CD8-positive, alpha-beta memory T cell (primary cell): ENCODE measurements at regions not wholly inside any gene's neighbourhood (a gene's known extent, or its start where the extent isn't known, plus 50 kb on each side); places are given as distances from the start of the nearest gene placed in this dataset.
A peak's percentile ranks its signal among the peaks of the same experiment; 100 is the strongest.

Experiments used
- CTCF ChIA-PET: fragments of 350-600 bp; sonication (Branson Sonifier 250); formaldehyde crosslinking; loops from one replicate; lab custom pipeline; 2021; ENCODE audit warnings: antibody characterized with exemption; lab: Charles Lee
- POLR2A ChIA-PET: fragments of 350-600 bp; sonication (Branson Sonifier 250); formaldehyde crosslinking; loops from one replicate; lab custom pipeline; 2021; ENCODE audit warnings: antibody characterized with exemption; lab: Charles Lee
- DNase-seq, 5 donors: peaks; one replicate each; pipeline versions ENCODE4 v3.0.0 to v3.0.0-alpha.2; 2020 to 2022; ENCODE audit warnings: mixed read lengths in 1 of 5
- H3K27ac ChIP-seq: one replicate; pipeline ENCODE4 v1.7.0; 2013; ENCODE audit warnings: low read depth, mild to moderate bottlenecking, low read length, moderate library complexity
- H3K27me3 ChIP-seq: 2 replicates; pipeline ENCODE4 v1.7.0; 2013; ENCODE audit warnings: low read length, mild to moderate bottlenecking; ENCODE audit not compliant: insufficient read depth, poor library complexity, severe bottlenecking
- H3K36me3 ChIP-seq: 2 replicates; pipeline ENCODE4 v1.7.0; 2013; ENCODE audit warnings: mild to moderate bottlenecking, low read length, moderate library complexity; ENCODE audit not compliant: insufficient read depth
- H3K4me1 ChIP-seq: 2 replicates; pipeline ENCODE4 v1.7.0; 2013; ENCODE audit warnings: mild to moderate bottlenecking, low read length, moderate library complexity; ENCODE audit not compliant: insufficient read depth
- H3K4me3 ChIP-seq: 2 replicates; pipeline ENCODE4 v1.7.0; 2013; ENCODE audit warnings: mild to moderate bottlenecking, low read length
- H3K9me3 ChIP-seq: 2 replicates; pipeline ENCODE4 v1.7.0; 2013; ENCODE audit warnings: mild to moderate bottlenecking, low read length
- H3K27ac Mint-ChIP-seq, 8 donors: one replicate each; pipeline ENCODE4 v1.8.0; 2020 to 2021; ENCODE audit warnings: mixed read lengths in 8 of 8, mild to moderate bottlenecking in 6 of 8, inconsistent platforms in 3 of 8, moderate library complexity in 3 of 8
- H3K27me3 Mint-ChIP-seq, 2 donors: one replicate each; pipeline ENCODE4 v1.8.0; 2020 to 2021; ENCODE audit warnings: mixed read lengths in 2 of 2, mild to moderate bottlenecking in 1 of 2, moderate library complexity in 1 of 2
- H3K36me3 Mint-ChIP-seq, 3 donors: one replicate each; pipeline ENCODE4 v1.8.0; 2020 to 2021; ENCODE audit warnings: mixed read lengths in 3 of 3, inconsistent platforms in 1 of 3, mild to moderate bottlenecking in 1 of 3
- H3K4me1 Mint-ChIP-seq, 3 donors: one replicate each; pipeline ENCODE4 v1.8.0; 2020 to 2021; ENCODE audit warnings: mixed read lengths in 3 of 3, inconsistent platforms in 1 of 3, mild to moderate bottlenecking in 1 of 3
- H3K4me3 Mint-ChIP-seq, 7 donors: one replicate each; pipeline ENCODE4 v1.8.0; 2020 to 2021; ENCODE audit warnings: mixed read lengths in 7 of 7, mild to moderate bottlenecking in 6 of 7, moderate library complexity in 4 of 7, inconsistent platforms in 2 of 7
- H3K9me3 Mint-ChIP-seq, 5 donors: one replicate each; pipeline ENCODE4 v1.8.0; 2020 to 2022; ENCODE audit warnings: mixed read lengths in 5 of 5, mild to moderate bottlenecking in 3 of 5, moderate library complexity in 2 of 5, inconsistent platforms in 1 of 5

DNA sequence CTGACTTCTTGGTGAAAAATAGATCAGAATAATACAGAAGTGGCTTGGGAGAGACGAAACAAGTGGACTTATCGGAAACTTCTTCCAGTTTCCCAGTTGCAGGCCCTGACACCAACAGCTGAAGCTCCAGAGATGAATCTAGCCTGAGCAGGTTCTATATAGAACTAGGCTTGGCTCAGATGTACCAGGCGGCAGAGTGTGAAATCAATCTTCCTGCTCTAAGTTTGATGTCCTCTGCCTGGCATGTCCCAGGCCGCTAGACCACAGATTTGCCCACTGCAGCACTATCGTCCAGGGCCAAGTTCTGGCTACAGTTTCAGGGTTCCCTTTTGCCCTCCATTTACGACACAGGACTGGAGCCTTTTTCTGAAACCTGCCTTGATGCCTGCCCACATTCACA lies 91.3 kb upstream of the PLEKHA5 start:
- ChIA-PET POLR2A (no interaction called here), CTCF (interaction anchor here (1.0 kb wide), 1 partner anchor 9 kb away, joined by 3 read pairs; no protein-coding TSS in a partner anchor)
- peaks cover 2 to 7% of the 10 kb centered on the region in 2 donors for H3K27me3 Mint-ChIP-seq
- Histone ChIP-seq H3K27me3 (no peaks in the 10 kb centered on the region), H3K4me3 (no peak overlapping the region), H3K36me3 (no peaks in the 10 kb centered on the region), H3K27ac (no peak overlapping the region), H3K9me3 (no peaks in the 10 kb centered on the region), H3K4me1 (no peaks in the 10 kb centered on the region)
- H3K36me3 Mint-ChIP-seq = no peaks in the 10 kb centered on the region
- no peaks in the 10 kb centered on the region for H3K4me1 Mint-ChIP-seq
- no peak overlapping the region for H3K4me3 Mint-ChIP-seq
- H3K9me3 Mint-ChIP-seq = peaks cover 0 to 2% (median 0%) of the 10 kb centered on the region in 5 donors
- H3K27ac Mint-ChIP-seq = no peak overlapping the region
- no peak for DNase-seq

DNA sequence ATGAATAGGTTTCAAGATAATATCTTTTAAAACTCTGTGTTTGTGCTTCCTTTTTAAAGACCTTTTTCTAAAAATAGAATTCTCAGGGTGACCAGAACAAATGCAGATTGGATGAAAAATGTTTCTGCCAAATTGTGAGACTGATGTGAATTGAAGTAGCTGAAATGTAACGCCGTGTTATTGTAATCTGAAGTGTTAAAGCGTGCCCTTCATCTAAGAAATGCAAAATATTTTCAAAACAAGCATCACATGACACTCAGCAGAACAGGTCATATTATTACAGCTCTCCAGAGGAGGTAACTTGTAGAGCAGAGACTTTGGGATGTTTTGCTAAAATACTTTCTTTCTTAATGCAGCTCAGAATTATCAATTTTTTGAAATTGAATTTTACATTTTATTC lies 90.0 kb upstream of the PLEKHA5 start:
- no peaks in the 10 kb centered on the region for H3K36me3 Mint-ChIP-seq
- Histone ChIP-seq H3K4me1 (no peaks in the 10 kb centered on the region), H3K9me3 (no peaks in the 10 kb centered on the region), H3K36me3 (no peaks in the 10 kb centered on the region), H3K27me3 (no peaks in the 10 kb centered on the region), H3K4me3 (no peak overlapping the region), H3K27ac (no peak overlapping the region)
- no peak overlapping the region for H3K4me3 Mint-ChIP-seq
- no peak overlapping the region for H3K27ac Mint-ChIP-seq
- no peak for DNase-seq
- peaks cover 0 to 3% (median 0%) of the 10 kb centered on the region in 5 donors for H3K9me3 Mint-ChIP-seq
- ChIA-PET POLR2A (no interaction called here), CTCF (no interaction called here)
- peaks cover 2 to 7% of the 10 kb centered on the region in 2 donors for H3K27me3 Mint-ChIP-seq
- no peaks in the 10 kb centered on the region for H3K4me1 Mint-ChIP-seq

- ChIA-PET POLR2A (no interaction called here), CTCF (no interaction called here)
- H3K27ac ChIP-seq = no peak overlapping the region
Measured at GRCh38 chr12:19042221-19042620, 87.3 kb upstream of the PLEKHA5 start.

GRCh38 chr12:19044430-19044829 lies 85.1 kb upstream of the PLEKHA5 start:
- H3K9me3 Mint-ChIP-seq = peaks cover 0 to 3% (median 0%) of the 10 kb centered on the region in 5 donors
- ChIA-PET POLR2A (no interaction called here), CTCF (no interaction called here)
- no peaks in the 10 kb centered on the region for H3K27me3 ChIP-seq
- peaks cover 1 to 7% of the 10 kb centered on the region in 2 donors for H3K27me3 Mint-ChIP-seq
- H3K36me3 ChIP-seq = no peaks in the 10 kb centered on the region
- no peak overlapping the region for H3K27ac ChIP-seq
- H3K4me1 ChIP-seq = no peaks in the 10 kb centered on the region
- no peaks in the 10 kb centered on the region for H3K36me3 Mint-ChIP-seq
- no peak overlapping the region for H3K27ac Mint-ChIP-seq
- H3K9me3 ChIP-seq = no peaks in the 10 kb centered on the region
- peaks cover 0 to 9% (median 4%) of the 10 kb centered on the region in 3 donors for H3K4me1 Mint-ChIP-seq
- no peak for DNase-seq
- H3K4me3 Mint-ChIP-seq = no peak overlapping the region
- no peak overlapping the region for H3K4me3 ChIP-seq

More at GRCh38 chr12:19042221-19042620, 87.3 kb upstream of the PLEKHA5 start:
- H3K9me3 Mint-ChIP-seq = peaks cover 0 to 3% (median 0%) of the 10 kb centered on the region in 5 donors
- Histone ChIP-seq H3K36me3 (no peaks in the 10 kb centered on the region), H3K9me3 (no peaks in the 10 kb centered on the region), H3K4me1 (no peaks in the 10 kb centered on the region), H3K4me3 (no peak overlapping the region), H3K27me3 (no peaks in the 10 kb centered on the region)
- DNase-seq = no peak
- no peaks in the 10 kb centered on the region for H3K36me3 Mint-ChIP-seq
- no peak overlapping the region for H3K4me3 Mint-ChIP-seq
- no peaks in the 10 kb centered on the region for H3K4me1 Mint-ChIP-seq
- no peak overlapping the region for H3K27ac Mint-ChIP-seq
- peaks cover 2 to 7% of the 10 kb centered on the region in 2 donors for H3K27me3 Mint-ChIP-seq

GRCh38 chr12:19044891-19045290 lies 84.6 kb upstream of the PLEKHA5 start:
- POLR2A ChIA-PET = no interaction called here
- H3K36me3 Mint-ChIP-seq = no peaks in the 10 kb centered on the region
- CTCF ChIA-PET = no interaction called here
- no peak overlapping the region for H3K4me3 Mint-ChIP-seq
- no peak overlapping the region for H3K27ac ChIP-seq
- peaks cover 0 to 3% (median 0%) of the 10 kb centered on the region in 5 donors for H3K9me3 Mint-ChIP-seq
- H3K9me3 ChIP-seq = no peaks in the 10 kb centered on the region
- H3K27me3 ChIP-seq = no peaks in the 10 kb centered on the region
- H3K4me3 ChIP-seq = no peak overlapping the region
- no peaks in the 10 kb centered on the region for H3K4me1 ChIP-seq
- H3K36me3 ChIP-seq = no peaks in the 10 kb centered on the region
- H3K4me1 Mint-ChIP-seq = peaks cover 0 to 9% (median 4%) of the 10 kb centered on the region in 3 donors
- no peak overlapping the region for H3K27ac Mint-ChIP-seq
- no peak for DNase-seq
- H3K27me3 Mint-ChIP-seq = peaks cover 1 to 7% of the 10 kb centered on the region in 2 donors

DNA sequence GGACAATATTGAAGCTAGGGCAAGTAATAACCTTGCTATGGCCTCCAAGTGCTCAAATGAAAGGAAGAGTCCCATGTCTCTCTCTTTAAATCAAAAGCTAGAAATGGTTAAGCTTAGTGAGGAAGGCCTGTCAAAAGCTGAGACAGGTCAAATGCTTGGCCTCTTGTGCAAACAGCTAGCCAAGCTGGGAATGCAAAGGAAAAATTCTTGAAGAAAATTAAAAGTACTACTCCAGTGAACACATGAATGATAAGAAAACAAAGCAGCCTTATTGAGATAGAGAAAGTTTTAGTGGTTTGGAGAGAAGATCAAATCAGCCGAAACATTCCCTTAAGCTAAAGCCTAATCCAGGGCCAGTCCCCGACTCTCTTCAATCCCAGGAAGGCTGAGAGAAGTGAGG lies 84.1 kb upstream of the PLEKHA5 start:
- H3K27ac ChIP-seq = no peak overlapping the region
- POLR2A ChIA-PET = no interaction called here

GRCh38 chr12:19048943-19049342 lies 80.6 kb upstream of the PLEKHA5 start:
- peak in 2 of 5 donors; percentile 4 to 20 for DNase-seq
- ChIA-PET POLR2A (no interaction called here), CTCF (no interaction called here)
- Histone ChIP-seq H3K9me3 (no peaks in the 10 kb centered on the region), H3K4me1 (no peaks in the 10 kb centered on the region), H3K4me3 (no peak overlapping the region), H3K36me3 (no peaks in the 10 kb centered on the region), H3K27me3 (no peaks in the 10 kb centered on the region), H3K27ac (no peak overlapping the region)
- Mint-ChIP-seq H3K36me3 (no peaks in the 10 kb centered on the region), H3K4me1 (peaks cover 0 to 11% (median 9%) of the 10 kb centered on the region in 3 donors), H3K9me3 (peaks cover 0 to 3% (median 0%) of the 10 kb centered on the region in 5 donors), H3K4me3 (peak overlapping the region in 2 of 7 donors; percentile 7 to 33), H3K27me3 (peaks cover 1 to 20% of the 10 kb centered on the region in 2 donors), H3K27ac (peak overlapping the region in 3 of 8 donors; percentile 24 to 84 (median 24))

More for the DNA sequence above, 84.1 kb upstream of the PLEKHA5 start:
- Histone ChIP-seq H3K27me3 (no peaks in the 10 kb centered on the region), H3K9me3 (no peaks in the 10 kb centered on the region), H3K4me3 (no peak overlapping the region), H3K4me1 (no peaks in the 10 kb centered on the region), H3K36me3 (no peaks in the 10 kb centered on the region)
- Mint-ChIP-seq H3K36me3 (no peaks in the 10 kb centered on the region), H3K4me3 (no peak overlapping the region), H3K27ac (no peak overlapping the region), H3K27me3 (peaks cover 1 to 3% of the 10 kb centered on the region in 2 donors), H3K4me1 (peaks cover 0 to 9% (median 4%) of the 10 kb centered on the region in 3 donors), H3K9me3 (peaks cover 0 to 3% (median 0%) of the 10 kb centered on the region in 5 donors)
- DNase-seq = no peak
- CTCF ChIA-PET = no interaction called here

GRCh38 chr12:19052689-19053088 lies 76.8 kb upstream of the PLEKHA5 start:
- Mint-ChIP-seq H3K36me3 (peaks cover 0 to 5% (median 0%) of the 10 kb centered on the region in 3 donors), H3K27ac (peak overlapping the region in 5 of 8 donors; percentile 5 to 83 (median 57)), H3K4me3 (peak overlapping the region in 1 of 7 donors; percentile 9), H3K4me1 (peaks cover 6 to 20% (median 18%) of the 10 kb centered on the region in 3 donors), H3K27me3 (peaks cover 0 to 25% of the 10 kb centered on the region in 2 donors), H3K9me3 (no peaks in the 10 kb centered on the region)
- Histone ChIP-seq H3K27me3 (no peaks in the 10 kb centered on the region), H3K9me3 (no peaks in the 10 kb centered on the region), H3K4me3 (no peak overlapping the region), H3K4me1 (no peaks in the 10 kb centered on the region), H3K27ac (no peak overlapping the region), H3K36me3 (no peaks in the 10 kb centered on the region)
- POLR2A ChIA-PET = no interaction called here
- DNase-seq = no peak
- CTCF ChIA-PET = no interaction called here
